GM12872 (cell line): ENCODE measurements at regions not wholly inside any gene's neighbourhood (a gene's known extent, or its start where the extent isn't known, plus 50 kb on each side); places are given as distances from the start of the nearest gene placed in this dataset.

ENCODE experiments used
- CTCF ChIP-seq: IDR thresholded peaks from 3 replicates; pipeline ENCODE4 v1.5.1; 2011; ENCODE audit warnings: low read depth, mild to moderate bottlenecking, low read length, moderate library complexity; ENCODE audit not compliant: insufficient read depth

- no peak for TF ChIP-seq CTCF
Measured at GRCh38 chr10:10460451-10460850, 557.2 kb upstream of the CELF2 start.

GRCh38 chr10:10462151-10462941, 555.3 kb upstream of the CELF2 start:
- no peak for TF ChIP-seq CTCF

- TF ChIP-seq CTCF = no peak
Measured at GRCh38 chr10:10471758-10472157, 545.9 kb upstream of the CELF2 start.

- no peak for TF ChIP-seq CTCF
Measured at GRCh38 chr10:10475812-10476211, 541.9 kb upstream of the CELF2 start.

GRCh38 chr10:10477844-10478243, 539.8 kb upstream of the CELF2 start:
- TF ChIP-seq CTCF = no peak

GRCh38 chr10:10479465-10479864, 538.2 kb upstream of the CELF2 start:
- no peak for TF ChIP-seq CTCF

GRCh38 chr10:10482613-10483012, 535.1 kb upstream of the CELF2 start:
- no peak for TF ChIP-seq CTCF
